CD4-positive, alpha-beta T cell treated with Interleukin-6 at 100 ng/mL for 8 hours (primary cell): ENCODE measurements at regions not wholly inside any gene's neighbourhood (a gene's known extent, or its start where the extent isn't known, plus 50 kb on each side); places are given as distances from the start of the nearest gene placed in this dataset.

ENCODE experiments used
- DNase-seq: peaks from one replicate; pipeline ENCODE4 v3.0.0-alpha.2; 2020; ENCODE audit warnings: mixed read lengths, low spot score

DNA sequence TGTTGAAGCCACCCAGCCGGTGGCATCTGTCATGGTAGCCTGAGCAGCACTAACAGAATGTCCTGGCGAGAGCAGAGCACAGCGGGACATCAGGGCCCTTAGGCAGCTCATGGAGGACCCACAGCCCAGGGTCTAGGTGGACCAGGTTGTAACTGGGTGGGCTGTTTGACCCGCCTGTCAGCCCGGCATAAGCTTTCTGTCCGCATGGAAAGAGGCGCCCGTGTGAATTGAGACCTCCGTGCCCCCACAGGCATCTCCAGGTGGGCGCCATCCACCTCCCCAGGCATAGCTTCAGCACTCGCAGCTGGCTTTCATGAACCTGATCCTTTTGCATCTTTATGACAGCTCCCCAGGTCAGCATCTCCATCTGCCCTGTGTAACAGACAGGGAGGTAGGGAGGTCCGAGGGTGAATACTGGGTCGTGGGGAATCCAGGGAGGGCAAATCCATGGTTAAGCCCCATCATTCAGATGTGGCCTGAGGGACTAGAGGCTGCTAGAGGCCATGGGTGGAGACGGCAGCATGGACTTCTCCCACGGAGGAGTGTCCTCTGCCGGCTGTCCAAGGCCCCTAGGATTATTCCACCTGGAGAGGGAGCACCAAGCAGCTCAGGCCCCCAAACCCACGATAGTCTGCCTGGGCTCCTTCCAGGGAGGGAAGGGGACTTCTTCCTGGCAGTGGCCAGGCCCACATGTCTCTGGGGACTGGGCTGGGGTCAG is 371.6 kb upstream of the MKI67 start:
- no peak for DNase-seq

GRCh38 chr10:128498378-128498730 is 372.1 kb upstream of the MKI67 start:
- DNase-seq = no peak

DNA sequence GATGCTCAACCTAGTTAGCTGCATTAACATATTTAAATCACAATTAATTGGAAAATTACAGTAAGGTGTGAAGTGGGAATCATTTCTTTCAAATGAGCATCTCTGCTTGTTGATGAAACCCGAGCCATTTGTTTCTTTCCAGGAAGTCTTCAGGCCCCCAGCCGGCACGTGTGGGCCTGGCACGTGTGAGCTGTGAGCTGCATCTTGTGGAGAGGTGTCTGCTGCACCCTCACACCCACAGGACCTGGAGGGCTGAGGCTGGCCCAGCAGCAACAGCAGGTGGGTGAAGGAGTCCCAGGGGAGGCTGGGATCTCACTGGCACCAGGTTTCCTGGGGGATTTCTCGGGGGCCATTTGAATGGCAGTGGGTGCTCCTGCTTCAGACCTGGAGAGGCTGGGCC is 372.5 kb upstream of the MKI67 start:
- DNase-seq = no peak

DNA sequence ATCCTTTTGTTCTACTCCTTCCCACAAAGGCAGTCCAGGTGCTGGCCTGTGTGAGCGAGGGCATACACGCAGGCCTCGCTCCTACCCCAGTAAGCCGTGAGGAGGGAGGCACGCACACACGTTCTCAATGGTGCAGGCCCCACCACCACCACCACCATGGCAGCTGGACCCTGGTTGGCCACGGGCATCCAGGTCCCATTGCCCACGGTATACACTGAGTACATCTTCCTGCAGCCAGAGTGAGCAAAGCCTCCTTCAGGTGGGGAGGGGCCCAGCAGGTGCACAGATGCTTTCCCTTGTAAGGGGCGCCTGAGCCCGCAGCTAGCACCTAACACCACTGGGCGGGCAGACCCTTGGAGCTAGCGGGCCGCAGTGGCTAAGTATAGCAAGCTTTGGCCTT is 373.3 kb upstream of the MKI67 start:
- DNase-seq = no peak

GRCh38 chr10:128499956-128500355 is 373.7 kb upstream of the MKI67 start:
- DNase-seq = no peak

DNA sequence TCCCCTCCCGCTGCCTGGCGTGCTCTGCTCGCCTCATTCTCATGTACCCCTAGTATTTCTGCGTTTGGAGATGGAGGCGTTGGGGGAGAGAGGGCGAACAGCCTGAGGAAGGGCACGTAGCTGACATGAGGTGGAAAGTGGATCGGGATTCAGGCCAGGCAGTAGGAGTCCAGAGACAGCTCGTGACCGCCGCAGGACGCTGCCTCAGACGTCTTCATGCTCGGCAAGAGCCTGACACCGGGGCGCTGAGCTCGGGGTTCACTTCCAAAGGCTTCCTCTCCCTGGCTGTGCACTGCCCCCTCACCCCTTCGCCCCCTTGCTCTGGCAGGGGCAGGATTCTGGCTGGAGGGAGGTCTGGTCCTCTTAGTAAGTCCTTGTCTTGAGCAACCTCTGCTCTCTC is 374.4 kb upstream of the MKI67 start:
- no peak for DNase-seq

DNA sequence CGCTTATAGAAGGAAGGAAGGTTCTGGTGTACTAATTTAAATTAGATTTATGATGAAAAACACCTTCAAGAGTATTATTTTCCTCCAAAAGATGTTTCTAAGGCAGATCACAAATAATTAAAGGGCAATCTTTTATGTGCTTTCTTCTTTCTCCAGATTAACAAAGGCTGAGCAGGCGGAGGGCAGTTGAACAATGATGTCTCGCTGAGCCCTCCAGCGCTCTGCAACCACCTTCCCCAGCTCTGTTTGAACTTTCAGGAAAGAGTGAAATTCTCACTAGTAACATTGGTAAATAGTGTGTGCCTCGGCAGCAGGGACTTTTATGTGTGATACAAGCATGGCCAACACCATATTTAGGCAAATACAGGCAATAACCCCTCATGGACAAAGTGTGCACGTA is 379.1 kb upstream of the MKI67 start:
- no peak for DNase-seq

DNA sequence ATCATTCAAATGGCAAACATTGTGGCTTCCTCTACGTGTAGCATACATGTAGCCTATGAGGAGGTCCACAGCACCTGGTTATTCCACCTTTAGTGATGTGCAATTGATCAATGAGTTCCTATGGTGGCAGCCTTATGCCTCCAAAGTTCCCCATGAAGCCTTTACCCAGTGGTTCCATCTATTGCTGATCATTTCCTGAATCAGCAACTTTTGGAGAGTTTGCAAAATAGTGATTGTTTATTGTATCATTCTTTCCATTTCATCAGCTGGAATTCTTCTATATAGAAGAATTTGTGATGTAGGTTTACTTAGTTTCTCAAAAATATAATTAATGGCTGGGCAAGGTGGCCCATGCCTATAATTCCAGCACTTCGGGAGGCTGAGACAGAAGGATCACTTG is 380.2 kb upstream of the MKI67 start:
- DNase-seq = no peak

- DNase-seq = no peak
Measured at GRCh38 chr10:128507066-128507465, 380.8 kb upstream of the MKI67 start.

- DNase-seq = no peak
Measured at GRCh38 chr10:128511284-128511683, 385.1 kb upstream of the MKI67 start.

DNA sequence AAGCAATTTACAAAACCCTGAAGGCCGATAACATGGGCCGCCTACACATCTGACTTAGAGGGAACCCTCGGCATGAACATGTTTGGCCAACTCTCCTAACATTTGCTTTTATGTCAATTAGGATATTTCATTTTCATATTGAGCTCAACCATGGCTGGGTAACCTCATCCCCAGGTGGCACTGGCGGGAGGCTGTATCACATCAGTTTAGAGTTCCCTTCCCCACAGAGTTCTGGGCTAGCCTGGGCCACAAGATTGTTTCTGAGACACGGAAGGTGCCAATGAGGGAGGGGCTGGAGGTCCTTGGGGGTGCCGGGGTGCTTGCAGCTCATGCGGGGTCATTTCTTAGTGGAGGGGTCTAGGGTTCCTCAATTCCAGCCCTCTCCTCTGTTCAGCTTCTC is 386.5 kb upstream of the MKI67 start:
- DNase-seq = no peak

DNA sequence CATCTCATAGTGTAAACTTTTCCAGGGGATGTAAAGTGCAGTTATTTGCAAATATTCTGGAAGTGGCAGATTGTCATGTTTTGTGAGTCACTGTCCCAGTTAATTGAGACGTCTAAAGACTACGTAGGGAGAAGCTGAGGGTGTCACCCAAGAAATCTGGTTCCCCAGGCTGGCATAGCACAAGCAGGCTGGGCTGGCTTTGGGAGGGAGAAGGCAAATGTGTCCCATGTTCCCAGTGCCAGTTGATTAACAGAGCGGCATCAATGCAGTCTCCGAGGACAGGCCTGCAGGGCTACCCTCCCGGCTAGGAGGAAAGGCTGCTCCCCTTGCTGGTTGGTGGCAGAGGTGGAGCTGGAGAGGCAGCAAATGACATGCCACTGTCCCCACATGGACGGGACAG is 388.3 kb upstream of the MKI67 start:
- DNase-seq = no peak

GRCh38 chr10:128516180-128516579 is 390.0 kb upstream of the MKI67 start:
- DNase-seq = no peak

- DNase-seq = no peak
Measured at GRCh38 chr10:128517167-128517566, 390.9 kb upstream of the MKI67 start.

DNA sequence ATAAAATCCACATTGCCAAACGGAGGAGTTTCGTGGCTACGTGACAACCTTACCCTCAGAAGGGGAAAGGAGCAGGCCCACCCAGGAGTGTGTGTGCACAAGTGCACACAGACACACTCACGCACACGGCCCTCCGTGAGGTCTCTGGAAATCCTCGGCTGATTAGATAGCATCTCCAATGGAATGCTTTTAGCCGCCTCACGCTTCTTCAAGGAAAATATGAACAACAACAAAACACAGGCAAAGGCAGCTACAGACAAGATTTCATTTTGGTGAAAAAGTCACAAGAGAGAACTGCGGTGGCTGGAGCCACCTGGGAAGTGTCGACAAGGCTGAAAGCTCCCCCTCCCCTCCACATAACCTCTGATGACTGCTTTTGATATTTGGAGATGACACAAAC is 391.8 kb upstream of the MKI67 start:
- DNase-seq = no peak

DNA sequence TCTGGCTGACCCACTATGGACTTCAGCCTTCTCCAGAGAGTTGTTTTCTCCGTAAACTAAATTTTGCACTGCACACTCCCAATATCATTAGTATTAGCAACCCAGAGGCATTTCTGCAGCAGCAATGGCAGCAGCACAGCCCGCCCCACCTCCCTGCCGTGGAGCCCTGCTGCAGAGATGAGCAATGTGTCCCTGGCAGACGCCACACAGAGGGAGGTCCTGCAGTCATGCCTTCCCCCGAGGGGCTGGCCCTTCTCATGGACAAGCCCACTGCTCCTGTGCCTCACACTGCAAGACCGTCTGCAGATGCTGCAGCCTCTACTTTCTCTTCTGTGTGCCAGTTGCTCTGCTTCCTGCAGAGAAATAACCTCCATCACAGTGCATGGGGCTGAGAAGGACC is 393.4 kb upstream of the MKI67 start:
- no peak for DNase-seq

GRCh38 chr10:128520211-128520815 is 394.1 kb upstream of the MKI67 start:
- DNase-seq = no peak

- DNase-seq = no peak
Measured at GRCh38 chr10:128522551-128523308, 396.5 kb upstream of the MKI67 start.

- DNase-seq = no peak
Measured at GRCh38 chr10:128525444-128525843, 399.2 kb upstream of the MKI67 start.

- no peak for DNase-seq
Measured at GRCh38 chr10:128525936-128526335, 399.7 kb upstream of the MKI67 start.

DNA sequence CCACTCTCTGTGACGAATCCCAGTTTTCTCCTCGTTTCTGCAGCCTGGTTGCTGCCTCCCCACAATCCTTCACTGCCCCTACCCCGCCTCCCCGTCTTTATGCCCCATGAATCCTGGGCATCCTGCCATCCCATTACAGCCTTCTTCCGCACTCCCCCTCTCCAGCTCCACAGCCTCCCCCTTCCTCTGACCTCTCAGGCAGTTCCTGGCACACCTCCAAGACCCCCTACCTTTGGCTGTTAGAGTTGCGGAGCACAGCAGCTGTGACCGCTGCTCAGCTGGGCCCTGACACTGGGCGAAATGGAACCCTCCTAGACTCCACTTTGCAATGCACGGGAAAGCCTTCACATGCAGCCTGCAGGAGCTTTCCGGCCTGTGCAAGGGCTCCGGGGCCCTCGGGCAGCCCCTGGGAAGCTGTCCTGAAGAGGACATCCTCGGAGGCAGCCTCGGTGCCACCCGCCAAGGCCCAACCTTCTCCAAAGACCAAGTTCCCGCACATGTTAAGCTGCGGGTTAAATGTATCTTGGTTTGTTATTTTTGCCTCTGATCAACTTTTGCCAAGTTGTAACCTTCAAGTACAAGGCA is 400.7 kb upstream of the MKI67 start:
- no peak for DNase-seq

GRCh38 chr10:128527711-128528110 is 401.5 kb upstream of the MKI67 start:
- DNase-seq = no peak

GRCh38 chr10:128528167-128528566 is 401.9 kb upstream of the MKI67 start:
- DNase-seq = no peak
